ENCODE measurements at regions not wholly inside any gene's neighbourhood (a gene's known extent, or its start where the extent isn't known, plus 50 kb on each side); places are given as distances from the start of the nearest gene placed in this dataset.

- H3K4me3 Mint-ChIP-seq: no peak overlapping the region
- H3K4me1 Mint-ChIP-seq (ENCODE audit: low read depth in 2 of 2): no peaks in the 10 kb centered on the region
- no peak for ATAC-seq (replicated peaks)
- no peak overlapping the region for H3K27ac Mint-ChIP-seq
- DNase-seq: no peak
- no peaks in the 10 kb centered on the region for H3K36me3 Mint-ChIP-seq (ENCODE audit: insufficient read depth)
- H3K9me3 Mint-ChIP-seq: peaks cover 0 to 5% of the 10 kb centered on the region in 2 donors
- no peaks in the 10 kb centered on the region for H3K27me3 Mint-ChIP-seq
Measured at GRCh38 chr5:52443187-52443586, 344.5 kb upstream of the ITGA1 start.

GRCh38 chr5:52448111-52448510 lies 339.6 kb upstream of the ITGA1 start:
- no peaks in the 10 kb centered on the region for H3K36me3 Mint-ChIP-seq (ENCODE audit: insufficient read depth)
- no peak for ATAC-seq (replicated peaks)
- DNase-seq: no peak
- H3K9me3 Mint-ChIP-seq: no peaks in the 10 kb centered on the region
- no peak overlapping the region for H3K4me3 Mint-ChIP-seq
- no peak overlapping the region for H3K27ac Mint-ChIP-seq
- H3K27me3 Mint-ChIP-seq: no peaks in the 10 kb centered on the region
- H3K4me1 Mint-ChIP-seq (ENCODE audit: low read depth in 2 of 2): no peaks in the 10 kb centered on the region

- ATAC-seq (replicated peaks): no peak
Measured at GRCh38 chr5:52449516-52449915, 338.2 kb upstream of the ITGA1 start.

GRCh38 chr5:52452098-52452497 lies 335.6 kb upstream of the ITGA1 start:
- Mint-ChIP-seq H3K4me3 (no peak overlapping the region), H3K4me1 (ENCODE audit: low read depth in 2 of 2) (no peaks in the 10 kb centered on the region), H3K36me3 (ENCODE audit: insufficient read depth) (no peaks in the 10 kb centered on the region), H3K27ac (no peak overlapping the region), H3K27me3 (no peaks in the 10 kb centered on the region), H3K9me3 (no peaks in the 10 kb centered on the region)
- ATAC-seq (replicated peaks) (no peak), DNase-seq (no peak)

More at GRCh38 chr5:52449516-52449915, 338.2 kb upstream of the ITGA1 start:
- DNase-seq: no peak
- Mint-ChIP-seq H3K36me3 (ENCODE audit: insufficient read depth) (no peaks in the 10 kb centered on the region), H3K4me3 (no peak overlapping the region), H3K27ac (no peak overlapping the region), H3K9me3 (no peaks in the 10 kb centered on the region), H3K27me3 (no peaks in the 10 kb centered on the region), H3K4me1 (ENCODE audit: low read depth in 2 of 2) (no peaks in the 10 kb centered on the region)

- ATAC-seq (replicated peaks): no peak
- Mint-ChIP-seq H3K4me1 (ENCODE audit: low read depth in 2 of 2) (no peaks in the 10 kb centered on the region), H3K4me3 (no peak overlapping the region), H3K27me3 (no peaks in the 10 kb centered on the region), H3K36me3 (ENCODE audit: insufficient read depth) (no peaks in the 10 kb centered on the region), H3K27ac (no peak overlapping the region), H3K9me3 (no peaks in the 10 kb centered on the region)
- no peak for DNase-seq
Measured at GRCh38 chr5:52453176-52453575, 334.5 kb upstream of the ITGA1 start.

GRCh38 chr5:52455920-52456319 lies 331.8 kb upstream of the ITGA1 start:
- ATAC-seq (replicated peaks) (no peak), DNase-seq (no peak)
- Mint-ChIP-seq H3K4me3 (no peak overlapping the region), H3K4me1 (ENCODE audit: low read depth in 2 of 2) (no peaks in the 10 kb centered on the region), H3K36me3 (ENCODE audit: insufficient read depth) (no peaks in the 10 kb centered on the region), H3K27ac (no peak overlapping the region), H3K9me3 (no peaks in the 10 kb centered on the region), H3K27me3 (no peaks in the 10 kb centered on the region)

- ATAC-seq (replicated peaks) (no peak), DNase-seq (no peak)
- Mint-ChIP-seq H3K9me3 (peaks cover 0 to 1% of the 10 kb centered on the region in 2 donors), H3K27me3 (no peaks in the 10 kb centered on the region), H3K36me3 (ENCODE audit: insufficient read depth) (no peaks in the 10 kb centered on the region), H3K4me3 (no peak overlapping the region), H3K27ac (no peak overlapping the region), H3K4me1 (ENCODE audit: low read depth in 2 of 2) (no peaks in the 10 kb centered on the region)
Measured at GRCh38 chr5:52457810-52458209, 329.9 kb upstream of the ITGA1 start.

- H3K9me3 Mint-ChIP-seq: peaks cover 0 to 5% of the 10 kb centered on the region in 2 donors
- H3K36me3 Mint-ChIP-seq (ENCODE audit: insufficient read depth): no peaks in the 10 kb centered on the region
- H3K27ac Mint-ChIP-seq: no peak overlapping the region
- peaks cover 0 to 2% of the 10 kb centered on the region in 2 donors for H3K4me1 Mint-ChIP-seq (ENCODE audit: low read depth in 2 of 2)
- ATAC-seq (replicated peaks): no peak
- no peaks in the 10 kb centered on the region for H3K27me3 Mint-ChIP-seq
- DNase-seq: no peak
- no peak overlapping the region for H3K4me3 Mint-ChIP-seq
Measured at GRCh38 chr5:52466113-52466512, 321.6 kb upstream of the ITGA1 start.

GRCh38 chr5:52466749-52467520 lies 320.8 kb upstream of the ITGA1 start:
- Mint-ChIP-seq H3K27ac (no peak overlapping the region), H3K9me3 (peaks cover 0 to 5% of the 10 kb centered on the region in 2 donors), H3K4me3 (no peak overlapping the region), H3K27me3 (no peaks in the 10 kb centered on the region), H3K36me3 (ENCODE audit: insufficient read depth) (no peaks in the 10 kb centered on the region), H3K4me1 (ENCODE audit: low read depth in 2 of 2) (peaks cover 0 to 2% of the 10 kb centered on the region in 2 donors)
- no peak for DNase-seq
- no peak for ATAC-seq (replicated peaks)

GRCh38 chr5:52468976-52469375 lies 318.7 kb upstream of the ITGA1 start:
- no peak overlapping the region for H3K27ac Mint-ChIP-seq
- DNase-seq (no peak), ATAC-seq (replicated peaks) (peak; percentile 22)
- H3K4me1 Mint-ChIP-seq (ENCODE audit: low read depth in 2 of 2): peaks cover 0 to 2% of the 10 kb centered on the region in 2 donors
- H3K27me3 Mint-ChIP-seq: no peaks in the 10 kb centered on the region
- H3K36me3 Mint-ChIP-seq (ENCODE audit: insufficient read depth): no peaks in the 10 kb centered on the region
- peak overlapping the region in 1 of 2 donors; percentile 63 for H3K4me3 Mint-ChIP-seq
- H3K9me3 Mint-ChIP-seq: peaks cover 0 to 3% of the 10 kb centered on the region in 2 donors

GRCh38 chr5:52469420-52469819 lies 318.3 kb upstream of the ITGA1 start:
- Mint-ChIP-seq H3K9me3 (peaks cover 0 to 3% of the 10 kb centered on the region in 2 donors), H3K4me3 (peak overlapping the region; percentile 56 to 63), H3K27ac (peak overlapping the region; percentile 58 to 80), H3K27me3 (no peaks in the 10 kb centered on the region), H3K36me3 (ENCODE audit: insufficient read depth) (no peaks in the 10 kb centered on the region), H3K4me1 (ENCODE audit: low read depth in 2 of 2) (peaks cover 0 to 2% of the 10 kb centered on the region in 2 donors)
- DNase-seq (peak in 2 of 3 experiments; percentile 1), ATAC-seq (replicated peaks) (peak; percentile 87)

- Mint-ChIP-seq H3K4me1 (ENCODE audit: low read depth in 2 of 2) (peaks cover 0 to 2% of the 10 kb centered on the region in 2 donors), H3K4me3 (peak overlapping the region; percentile 56 to 63), H3K9me3 (peaks cover 0 to 3% of the 10 kb centered on the region in 2 donors), H3K27ac (peak overlapping the region; percentile 58 to 80), H3K36me3 (ENCODE audit: insufficient read depth) (no peaks in the 10 kb centered on the region), H3K27me3 (no peaks in the 10 kb centered on the region)
- DNase-seq (no peak), ATAC-seq (replicated peaks) (peak; percentile 17)
Measured at GRCh38 chr5:52469835-52470234, 317.9 kb upstream of the ITGA1 start.

- no peak for ATAC-seq (replicated peaks)
- no peak overlapping the region for H3K27ac Mint-ChIP-seq
- DNase-seq: no peak
- no peaks in the 10 kb centered on the region for H3K4me1 Mint-ChIP-seq (ENCODE audit: low read depth in 2 of 2)
- no peaks in the 10 kb centered on the region for H3K36me3 Mint-ChIP-seq (ENCODE audit: insufficient read depth)
- H3K27me3 Mint-ChIP-seq: no peaks in the 10 kb centered on the region
- peaks cover 0 to under 1% of the 10 kb centered on the region in 2 donors for H3K9me3 Mint-ChIP-seq
- no peak overlapping the region for H3K4me3 Mint-ChIP-seq
Measured at GRCh38 chr5:52476346-52476745, 311.4 kb upstream of the ITGA1 start.

- Mint-ChIP-seq H3K36me3 (ENCODE audit: insufficient read depth) (no peaks in the 10 kb centered on the region), H3K27ac (no peak overlapping the region), H3K4me1 (ENCODE audit: low read depth in 2 of 2) (no peaks in the 10 kb centered on the region), H3K9me3 (peaks cover 0 to 2% of the 10 kb centered on the region in 2 donors), H3K4me3 (no peak overlapping the region), H3K27me3 (no peaks in the 10 kb centered on the region)
- ATAC-seq (replicated peaks): no peak
- DNase-seq: no peak
Measured at GRCh38 chr5:52481201-52481600, 306.5 kb upstream of the ITGA1 start.
